AG09319 (cell line): ENCODE measurements at regions not wholly inside any gene's neighbourhood (a gene's known extent, or its start where the extent isn't known, plus 50 kb on each side); places are given as distances from the start of the nearest gene placed in this dataset.

Source experiments
- DNase-seq: peaks from one replicate; pipeline ENCODE4 v3.0.0-alpha.2; 2010; ENCODE audit warnings: low read depth; ENCODE audit errors: extremely low read depth
- CTCF ChIP-seq: IDR thresholded peaks from 2 replicates; pipeline ENCODE4 v1.5.1; 2011; ENCODE audit warnings: low read depth, mild to moderate bottlenecking, inconsistent platforms, low read length, moderate library complexity

DNA sequence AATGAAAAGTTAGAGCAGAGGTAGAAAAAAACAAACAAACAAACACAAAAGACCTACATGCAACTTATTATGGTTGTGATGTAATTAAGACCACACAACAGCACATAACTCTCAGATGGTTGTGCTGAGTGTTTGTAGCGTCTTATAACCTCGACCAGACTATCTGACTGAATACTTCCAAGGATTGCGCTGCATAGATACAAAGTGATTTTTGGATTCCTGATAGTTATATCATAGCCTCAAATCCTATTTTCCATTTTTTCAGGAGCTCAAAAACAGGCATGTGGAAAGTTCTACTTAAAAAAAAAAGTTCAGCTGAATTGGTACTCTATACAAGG, 236.1 kb downstream of the SPRY1 start:
- no peak for DNase-seq
- TF ChIP-seq CTCF = no peak

DNA sequence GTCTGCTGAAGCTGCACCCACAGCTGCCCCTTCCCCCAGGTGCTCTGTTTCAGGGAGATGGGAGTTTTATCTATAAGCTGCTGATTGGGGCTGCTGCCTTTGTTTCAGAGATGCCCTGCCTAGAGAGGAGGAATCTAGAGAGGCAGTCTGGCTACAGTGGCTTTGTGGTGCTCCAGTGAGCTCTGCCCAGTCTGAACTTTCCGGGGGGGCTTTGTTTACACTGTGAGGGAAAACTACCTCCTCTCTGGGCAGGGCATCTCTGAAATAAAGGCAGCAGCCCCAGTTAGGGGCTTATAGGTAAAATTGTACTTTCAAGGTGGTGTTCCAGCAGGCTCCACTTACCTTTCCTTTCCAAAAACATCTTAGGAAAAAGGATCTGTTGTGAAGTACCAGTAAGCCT, 242.2 kb downstream of the SPRY1 start:
- no peak for DNase-seq
- TF ChIP-seq CTCF = no peak

- DNase-seq = no peak
- TF ChIP-seq CTCF = no peak
Observed at GRCh38 chr4:123640271-123640670, 243.7 kb downstream of the SPRY1 start.

GRCh38 chr4:123640824-123641223, 244.2 kb downstream of the SPRY1 start:
- no peak for DNase-seq
- no peak for TF ChIP-seq CTCF

DNA sequence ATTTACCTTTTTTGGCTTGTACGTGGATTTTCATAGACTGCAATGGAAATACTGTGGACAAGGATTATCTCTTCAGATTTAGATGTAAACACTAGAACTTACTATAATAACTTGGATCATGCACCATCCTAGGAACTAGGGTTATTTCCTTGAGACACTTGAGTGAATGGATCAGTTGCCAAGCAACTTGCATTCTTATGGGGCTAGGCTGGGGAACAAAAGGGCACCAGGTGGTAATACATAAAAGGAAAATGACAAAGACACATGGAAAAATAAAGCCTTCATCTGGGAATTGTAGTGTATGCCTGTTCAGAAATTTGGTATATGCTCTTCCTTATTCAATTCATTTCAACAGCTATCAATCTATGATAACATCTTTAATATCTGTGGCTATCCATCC, 247.1 kb downstream of the SPRY1 start:
- DNase-seq = no peak
- no peak for TF ChIP-seq CTCF

- no peak for TF ChIP-seq CTCF
- no peak for DNase-seq
Observed at GRCh38 chr4:123649250-123649644, 252.7 kb downstream of the SPRY1 start.

DNA sequence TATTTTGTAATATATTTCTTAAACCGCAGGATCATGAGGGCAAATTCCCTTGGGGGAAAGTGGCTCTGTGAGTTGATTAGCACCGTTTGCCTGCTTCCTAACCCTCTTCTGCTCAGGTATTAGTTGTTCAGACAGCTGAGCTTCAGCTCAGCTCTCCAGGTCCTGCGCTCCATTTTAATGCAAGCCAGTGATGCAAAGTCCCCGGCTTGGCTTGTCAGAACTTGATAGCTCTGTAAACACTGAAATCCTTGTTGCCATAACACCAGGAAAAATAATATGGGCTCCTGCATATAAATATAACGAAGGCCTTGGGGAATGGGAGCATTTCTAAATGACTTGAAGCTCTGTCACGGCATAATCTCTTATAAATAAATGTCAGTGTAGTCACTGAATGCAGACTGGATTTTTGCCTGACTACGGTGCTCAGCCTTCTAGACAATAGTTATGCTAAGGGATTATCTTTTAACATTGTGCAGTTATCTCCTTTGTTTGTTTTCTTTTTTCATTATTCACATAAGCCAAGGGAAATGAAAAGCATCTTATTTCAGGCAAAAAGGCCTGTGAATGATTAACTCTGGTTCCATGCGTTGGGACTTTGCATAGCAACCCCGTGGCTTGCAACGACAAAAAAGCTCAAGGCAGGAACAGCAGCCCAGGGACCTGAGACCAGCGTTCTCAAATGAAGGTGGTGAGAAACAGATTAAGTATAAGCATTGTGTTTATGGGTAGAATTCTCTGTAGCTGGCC, 253.2 kb downstream of the SPRY1 start:
- DNase-seq = peak; percentile 89
- TF ChIP-seq CTCF = no peak
